HuH-7 (cell line): ENCODE measurements at regions not wholly inside any gene's neighbourhood (a gene's known extent, or its start where the extent isn't known, plus 50 kb on each side); places are given as distances from the start of the nearest gene placed in this dataset.

Experiments used
- DNase-seq: peaks from one replicate; pipeline ENCODE4 v3.0.0; 2011; ENCODE audit warnings: low spot score

DNA sequence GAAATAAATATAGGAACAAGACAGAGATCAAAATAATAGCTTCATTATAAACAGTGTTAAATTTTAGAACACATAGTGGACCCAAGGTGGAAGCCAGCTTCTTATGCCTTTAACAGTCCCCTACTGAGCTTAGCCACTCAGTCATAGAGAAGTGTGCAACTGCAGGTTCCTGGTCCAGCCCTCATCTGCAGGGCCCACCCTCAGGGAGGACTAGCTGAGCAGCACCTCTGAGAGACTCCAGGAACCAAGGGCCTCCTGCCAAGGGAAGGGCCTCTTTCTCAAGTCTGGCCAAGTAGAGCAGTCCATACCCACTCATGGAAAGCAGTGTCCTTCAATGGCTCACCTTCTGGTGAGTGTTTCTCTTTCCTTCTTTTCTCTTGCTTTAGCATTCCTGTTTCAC, 173.7 kb upstream of the PRPS1L1 start:
- no peak for DNase-seq

DNA sequence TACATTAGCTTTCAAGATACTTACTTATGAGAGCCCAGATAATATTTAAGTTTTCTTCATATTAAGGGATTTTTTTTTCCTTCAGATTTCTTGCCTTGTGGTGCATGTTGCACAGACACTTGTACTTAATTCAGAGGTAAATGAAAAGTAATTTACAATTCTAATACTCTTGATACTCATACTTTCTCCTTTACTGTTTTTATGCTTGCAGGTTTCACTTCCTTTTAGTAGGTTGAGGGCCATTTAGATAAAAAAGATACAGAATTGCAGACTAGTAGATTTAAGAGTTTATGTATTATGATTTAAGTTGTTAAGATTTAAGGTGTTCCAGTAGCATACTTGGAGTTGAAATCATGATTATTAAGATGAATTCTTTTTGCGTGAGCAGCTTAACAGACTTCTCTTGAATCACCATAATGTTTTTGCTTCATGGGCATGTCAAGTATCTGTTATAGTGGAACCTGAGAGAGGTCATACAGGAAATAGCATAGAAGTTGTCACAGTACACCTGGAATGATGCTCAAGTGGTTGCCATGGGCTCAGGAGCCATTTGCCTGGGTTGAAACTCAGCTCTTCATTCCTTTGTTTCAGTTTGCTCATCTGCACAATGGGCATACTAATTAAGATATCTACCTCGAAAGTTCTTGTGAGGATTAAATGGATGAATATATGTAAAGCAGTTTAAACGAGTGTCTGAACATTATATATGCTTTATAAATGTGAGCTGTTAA, 174.8 kb upstream of the PRPS1L1 start:
- DNase-seq, result no peak

DNA sequence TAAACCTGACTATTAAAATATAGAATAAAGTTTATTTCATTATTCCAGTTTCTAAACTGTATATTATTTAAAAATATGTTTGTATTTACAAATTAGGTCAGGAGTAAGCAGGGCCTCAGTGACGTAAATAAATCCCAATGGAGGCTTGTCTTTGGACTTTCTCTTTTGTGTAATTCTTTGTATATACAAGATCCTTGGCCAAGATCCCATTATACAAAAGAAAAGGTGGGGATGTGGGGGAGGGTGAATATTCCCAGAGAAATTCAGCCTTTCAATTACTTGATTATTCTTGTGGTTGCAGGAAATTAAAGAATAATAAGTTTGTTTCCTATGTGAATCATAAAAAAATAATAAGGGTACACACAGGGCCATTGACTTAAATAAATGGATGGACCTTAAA, 178.7 kb upstream of the PRPS1L1 start:
- no peak for DNase-seq

DNA sequence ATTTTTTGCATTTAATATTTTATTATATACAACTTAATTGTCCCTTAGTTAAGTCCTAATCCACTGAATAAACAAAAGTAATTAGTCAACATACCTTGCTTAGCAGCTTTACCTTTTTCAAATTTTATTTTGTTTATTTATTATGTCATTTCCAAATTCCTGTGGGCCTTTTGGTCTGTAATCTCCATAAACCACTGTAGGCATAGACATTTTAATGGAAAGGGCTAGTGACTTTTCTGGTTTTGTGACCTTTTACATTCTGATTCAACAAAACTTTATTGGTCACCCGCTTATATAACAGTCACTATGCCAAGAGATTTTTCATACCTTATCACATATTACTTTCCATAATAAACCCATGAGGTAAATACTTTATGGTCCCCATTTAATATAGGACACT, 181.3 kb upstream of the PRPS1L1 start:
- no peak for DNase-seq

DNA sequence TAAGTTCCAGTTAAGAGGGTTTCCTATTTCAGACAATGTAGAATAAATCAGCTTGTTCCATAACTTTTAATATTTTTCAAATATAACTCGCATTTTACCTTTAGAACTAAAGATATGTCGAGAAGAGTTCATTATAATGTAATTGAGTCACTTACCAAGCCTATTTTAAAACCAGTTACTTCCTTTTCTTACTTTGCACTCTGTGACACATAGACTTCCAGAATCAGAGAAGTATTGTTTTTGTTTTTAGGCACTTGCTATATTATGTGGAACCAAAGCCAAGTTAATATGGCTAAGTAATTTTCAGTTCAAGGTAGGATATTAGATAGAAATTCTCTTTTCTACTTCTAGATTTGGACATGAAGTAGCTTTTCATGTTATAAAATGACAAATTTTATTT, 182.7 kb upstream of the PRPS1L1 start:
- DNase-seq, result no peak

DNA sequence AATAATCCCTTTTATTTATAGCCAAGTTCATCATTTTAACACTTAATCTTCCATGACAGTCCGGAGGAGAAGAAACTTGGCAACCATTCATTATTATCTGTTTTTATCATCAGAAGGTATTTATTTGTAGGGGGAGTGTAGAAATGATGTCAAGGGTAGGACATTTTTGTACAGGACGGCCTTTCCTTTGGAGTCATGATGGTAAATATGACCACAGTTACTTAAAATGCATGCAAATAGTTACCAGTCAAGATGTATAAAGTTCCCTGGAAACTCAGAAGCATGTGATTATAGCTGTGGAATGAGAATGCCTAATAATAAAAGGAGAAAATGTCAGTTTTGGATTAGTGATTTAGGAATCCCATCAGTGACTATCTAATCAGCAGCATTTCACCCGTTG, 183.1 kb upstream of the PRPS1L1 start:
- no peak for DNase-seq

DNA sequence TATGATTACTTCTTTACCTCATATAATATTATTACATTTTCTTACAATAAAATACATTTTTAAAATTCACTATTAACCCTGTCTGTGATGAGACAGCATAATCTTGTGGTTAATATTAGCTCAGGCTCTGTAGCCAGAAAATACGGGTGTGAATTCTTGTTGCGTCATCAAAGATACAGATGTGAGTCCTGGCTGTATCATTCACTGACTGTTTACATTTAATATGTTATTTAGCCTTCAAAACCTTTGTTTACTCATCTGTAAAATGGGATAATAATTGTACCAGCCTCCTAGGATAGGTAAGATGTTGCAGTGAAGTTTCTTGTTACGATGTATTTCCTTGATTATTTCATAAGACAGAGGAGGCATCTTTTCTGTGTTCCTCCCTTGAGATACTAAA, 184.7 kb upstream of the PRPS1L1 start:
- DNase-seq, result no peak

DNA sequence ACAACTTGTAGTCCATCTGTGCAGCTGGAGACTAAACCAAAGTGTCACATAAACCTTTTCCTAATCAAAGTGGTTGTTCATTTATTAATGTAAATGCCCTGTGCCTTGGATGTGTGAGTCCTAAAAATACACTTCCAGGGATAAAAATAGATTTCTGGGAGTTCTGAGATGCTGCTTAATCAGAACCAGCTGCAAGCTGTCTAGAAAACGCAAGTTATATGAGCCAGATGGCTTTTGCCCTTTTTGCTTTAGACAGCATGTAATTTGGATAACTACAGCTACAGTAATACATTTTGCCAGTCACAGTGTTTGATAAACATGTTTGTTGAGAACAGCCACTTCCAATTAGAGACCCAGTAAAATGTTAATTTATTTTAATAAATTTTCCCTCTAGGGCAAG, 185.1 kb upstream of the PRPS1L1 start:
- DNase-seq, result no peak

DNA sequence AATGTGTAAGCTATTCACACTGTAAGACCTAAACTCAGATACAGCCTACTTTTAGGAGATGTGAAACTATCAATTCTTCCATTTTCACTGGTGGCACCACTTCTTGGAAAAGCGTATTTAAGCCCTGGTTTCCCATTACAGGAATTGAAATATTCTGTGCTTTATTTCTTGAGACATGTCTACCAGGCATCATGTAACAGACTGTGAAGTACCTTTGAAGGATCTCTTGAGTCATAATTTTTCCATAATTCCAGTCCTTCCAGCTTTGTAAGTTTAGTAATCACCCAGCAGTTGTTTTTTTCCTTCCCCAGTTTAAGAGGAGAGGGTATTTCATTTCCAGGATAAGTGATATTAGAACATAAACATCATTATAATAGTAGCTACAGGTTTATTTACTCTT, 186.0 kb upstream of the PRPS1L1 start:
- no peak for DNase-seq

DNA sequence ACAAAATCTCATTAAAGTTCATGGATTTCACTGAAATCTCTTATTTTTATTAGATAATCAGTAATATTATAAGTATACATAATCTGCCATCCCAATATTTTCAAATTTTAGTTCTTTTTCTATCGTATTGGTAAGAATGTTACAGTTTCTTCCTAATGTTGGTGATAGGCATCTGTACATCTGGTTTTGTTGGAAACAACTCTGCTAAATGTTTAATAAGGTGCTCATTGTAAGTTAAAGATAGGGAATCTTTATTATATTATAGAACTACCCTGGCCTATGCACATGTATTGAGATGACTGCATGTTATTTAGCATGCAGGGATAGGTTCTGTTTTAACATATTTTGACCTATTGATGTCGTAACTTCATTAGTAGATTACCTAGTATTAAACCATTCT, 188.6 kb upstream of the PRPS1L1 start:
- DNase-seq, result no peak

DNA sequence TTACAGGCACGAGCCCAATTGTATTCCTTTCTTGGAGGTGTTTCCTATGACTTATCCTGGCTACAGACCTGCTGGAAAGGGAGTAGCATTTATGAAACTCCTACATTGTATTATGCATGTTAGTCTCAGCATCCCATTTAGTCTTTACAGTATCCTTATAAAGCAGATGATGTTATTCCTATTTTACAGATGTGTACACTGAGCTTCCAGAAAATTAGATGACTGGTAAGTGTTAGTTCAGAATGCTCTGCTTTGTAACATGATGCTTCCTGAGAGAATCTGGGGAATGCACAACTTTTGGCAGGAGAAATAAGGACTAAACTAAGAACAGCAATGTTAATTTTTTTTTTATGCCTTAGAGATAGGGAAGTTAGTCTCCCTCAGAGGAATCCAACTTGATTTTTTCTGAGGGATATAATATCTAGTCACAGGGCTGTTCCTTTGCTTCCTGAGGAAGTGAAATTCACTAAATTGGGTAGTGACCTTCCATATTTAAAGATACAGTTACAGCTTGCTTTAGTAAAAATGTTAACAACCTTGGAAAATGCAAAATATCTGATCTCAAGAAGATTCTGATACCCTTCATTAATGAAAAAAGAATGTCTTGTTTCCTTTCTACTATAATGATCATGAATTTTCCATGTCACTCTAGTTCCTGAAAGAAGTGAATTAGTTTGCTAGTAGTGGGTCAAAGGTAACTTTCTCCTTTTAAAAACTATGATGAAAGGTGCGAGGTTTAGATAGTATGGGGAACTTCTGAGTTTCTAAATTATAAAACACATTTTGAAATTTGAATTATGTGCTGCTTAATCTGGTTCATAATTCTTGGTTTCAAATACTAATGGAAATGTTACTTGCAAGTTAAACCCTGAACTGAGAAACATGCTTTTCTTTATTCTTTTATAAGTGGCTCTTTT, 194.0 kb upstream of the PRPS1L1 start:
- DNase-seq, result no peak

DNA sequence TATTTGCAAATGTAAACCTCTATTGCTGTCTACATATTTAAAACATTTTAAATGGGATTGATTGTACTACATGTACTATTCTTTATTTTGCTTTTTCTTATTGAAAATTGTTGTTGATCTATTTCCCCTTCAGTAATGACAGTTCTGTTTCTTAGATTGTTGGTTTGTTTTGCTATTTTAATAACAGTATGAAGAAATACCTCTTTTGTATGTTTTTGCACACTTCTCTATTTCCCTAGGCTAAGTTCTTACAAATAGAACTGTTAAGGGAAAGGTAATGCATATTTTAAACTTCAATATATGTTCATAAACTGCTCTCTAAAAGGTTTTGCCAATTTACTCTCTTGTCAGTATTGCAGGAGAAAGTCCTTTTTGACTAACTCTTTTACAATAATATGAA, 195.0 kb upstream of the PRPS1L1 start:
- DNase-seq, result no peak

DNA sequence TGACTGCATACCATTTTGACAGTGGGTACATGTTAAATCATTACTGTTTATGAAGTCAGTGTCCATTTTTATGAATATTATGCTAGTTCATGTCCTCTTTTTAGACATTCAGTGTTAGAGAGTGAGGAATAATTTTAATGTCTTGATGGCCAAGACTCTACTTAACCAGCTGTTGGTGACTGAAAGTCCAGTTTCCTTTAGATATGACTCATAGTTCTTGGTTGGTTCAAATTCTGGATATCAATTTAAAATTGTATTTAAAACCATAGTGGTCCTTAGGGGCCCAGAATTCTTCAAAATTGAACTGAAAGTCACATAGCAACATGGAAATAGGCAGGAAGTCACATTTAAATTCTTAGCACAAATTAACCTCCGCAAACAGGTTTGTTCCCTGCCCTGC, 196.5 kb upstream of the PRPS1L1 start:
- DNase-seq, result no peak

DNA sequence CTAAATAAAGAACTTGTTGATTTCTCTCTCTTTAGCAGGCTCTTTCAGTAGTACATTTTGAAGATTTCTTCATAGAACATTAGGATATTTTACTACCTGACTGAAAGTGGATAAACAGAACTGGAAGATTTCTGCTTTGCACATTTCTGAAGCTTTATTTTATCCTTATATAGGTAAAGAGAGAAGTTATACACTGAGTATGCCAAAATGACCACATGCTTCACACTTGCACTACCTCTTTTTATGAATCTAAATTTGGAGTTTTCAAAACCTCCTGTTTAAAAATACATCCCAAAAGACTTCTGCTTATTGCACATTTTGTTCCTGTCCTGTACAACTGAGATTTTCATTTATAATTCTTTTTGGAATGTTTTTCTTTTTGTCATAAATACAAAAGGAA, 197.4 kb upstream of the PRPS1L1 start:
- no peak for DNase-seq

DNA sequence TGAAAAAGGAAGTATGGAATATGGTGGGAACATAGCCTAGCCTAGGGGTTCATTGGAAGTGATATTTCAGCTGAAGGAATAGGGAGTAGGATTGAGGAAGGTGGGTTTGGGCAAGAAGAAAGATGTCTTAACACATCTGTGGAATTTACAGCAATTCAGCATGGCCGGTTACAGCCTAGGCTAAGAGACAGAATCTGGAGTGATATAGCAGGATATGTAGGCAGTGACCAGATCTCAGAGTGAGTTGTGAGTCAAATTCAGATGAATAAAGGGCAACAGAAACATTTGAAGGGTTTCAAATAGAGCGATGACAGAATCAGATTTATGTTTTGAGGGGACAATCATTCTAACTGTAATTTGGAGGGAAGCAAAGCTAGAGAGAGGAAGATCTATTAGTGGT, 199.0 kb upstream of the PRPS1L1 start:
- no peak for DNase-seq

DNA sequence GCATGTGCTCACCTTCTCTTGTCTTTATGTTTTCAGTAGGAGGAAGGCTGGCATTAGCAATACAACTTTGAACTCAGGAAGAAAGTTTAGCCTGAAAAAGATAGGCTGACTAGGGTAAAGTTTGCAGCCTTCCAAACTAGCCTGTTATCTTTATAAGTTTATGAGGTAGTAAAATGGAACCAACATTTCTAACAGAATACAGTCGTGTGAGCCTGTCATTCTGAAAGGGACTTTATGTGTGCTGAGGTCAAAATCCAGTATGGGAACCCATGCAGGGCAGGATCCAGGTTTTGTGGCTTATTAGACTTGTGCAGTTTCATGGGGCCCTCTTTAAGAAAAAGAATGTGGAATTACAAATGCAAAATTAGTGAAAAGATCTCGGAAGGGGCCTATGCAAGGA, 201.0 kb upstream of the PRPS1L1 start:
- DNase-seq, result peak; percentile 47

DNA sequence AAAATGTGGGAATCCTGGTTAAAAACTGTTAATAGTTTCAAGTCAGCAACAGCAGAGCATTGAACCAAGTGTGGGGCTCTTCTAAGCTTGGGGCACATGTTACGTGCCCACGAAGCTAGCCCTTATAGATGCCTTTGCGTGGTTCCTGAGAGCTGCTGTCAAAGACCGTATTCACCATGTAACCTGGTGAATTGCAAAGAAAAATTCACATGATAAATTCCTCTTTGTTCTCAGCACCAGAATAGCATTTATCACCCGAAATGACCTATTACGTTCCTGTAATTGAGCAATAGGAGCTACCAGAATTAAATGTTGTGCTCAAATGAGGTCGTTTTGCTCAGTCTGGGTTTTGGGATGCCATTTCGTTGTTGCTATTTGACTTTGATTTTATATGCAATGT, 202.6 kb upstream of the PRPS1L1 start:
- no peak for DNase-seq

DNA sequence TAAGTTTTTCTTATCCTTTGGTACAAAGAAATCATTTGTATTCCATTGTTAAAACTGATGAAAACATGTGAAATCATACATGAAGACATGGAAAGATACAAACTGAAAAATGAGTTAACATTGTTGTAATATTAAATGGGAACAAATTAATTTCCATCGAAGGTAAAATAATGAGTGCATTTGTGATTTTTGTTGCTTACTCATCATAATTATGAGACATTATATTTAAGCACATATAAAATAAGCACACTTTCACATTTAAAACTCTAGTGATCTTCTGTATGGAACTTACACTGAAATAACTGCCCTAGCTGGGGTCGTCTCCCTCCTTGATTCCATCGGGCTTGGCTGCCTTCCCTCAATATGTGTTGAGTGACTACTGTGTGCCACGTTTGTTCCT, 204.2 kb upstream of the PRPS1L1 start:
- DNase-seq, result no peak

DNA sequence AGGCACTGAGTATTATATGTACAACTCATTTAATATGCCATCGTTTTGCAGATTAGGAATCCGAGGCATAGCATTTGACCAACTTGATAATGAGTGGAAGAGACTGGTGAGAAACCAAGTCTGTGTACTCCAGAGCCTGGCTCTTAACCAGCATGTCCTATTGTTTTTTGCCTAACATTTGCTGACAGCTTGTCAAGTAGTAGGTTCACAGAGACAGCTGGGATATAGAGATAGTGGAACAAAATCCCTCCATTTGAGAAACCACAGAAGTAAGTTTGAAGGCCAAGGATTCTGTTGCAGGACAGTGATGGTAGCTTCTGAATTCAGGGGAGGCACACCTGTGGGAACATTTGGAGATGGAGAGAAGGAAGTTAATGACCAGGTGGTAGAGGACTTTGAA, 206.9 kb upstream of the PRPS1L1 start:
- DNase-seq, result no peak

DNA sequence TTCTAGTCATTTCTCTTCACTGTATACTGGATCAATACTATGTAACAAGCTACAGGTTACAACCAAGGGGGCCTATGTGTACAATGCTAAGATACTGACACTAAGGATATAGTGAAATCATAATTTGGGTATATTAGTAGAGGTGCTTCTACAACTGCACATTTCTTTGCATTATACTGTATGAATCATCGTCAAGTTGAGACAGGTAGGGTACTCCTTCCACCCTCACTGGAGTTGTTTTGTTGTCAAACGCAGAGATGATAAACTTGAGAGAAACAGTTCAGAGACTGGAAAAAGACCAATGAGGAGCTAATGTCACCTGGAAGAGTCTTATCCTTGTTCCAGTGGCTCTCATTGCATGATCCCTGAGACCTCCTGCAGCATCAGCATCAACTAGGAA, 208.2 kb upstream of the PRPS1L1 start:
- DNase-seq, result no peak

DNA sequence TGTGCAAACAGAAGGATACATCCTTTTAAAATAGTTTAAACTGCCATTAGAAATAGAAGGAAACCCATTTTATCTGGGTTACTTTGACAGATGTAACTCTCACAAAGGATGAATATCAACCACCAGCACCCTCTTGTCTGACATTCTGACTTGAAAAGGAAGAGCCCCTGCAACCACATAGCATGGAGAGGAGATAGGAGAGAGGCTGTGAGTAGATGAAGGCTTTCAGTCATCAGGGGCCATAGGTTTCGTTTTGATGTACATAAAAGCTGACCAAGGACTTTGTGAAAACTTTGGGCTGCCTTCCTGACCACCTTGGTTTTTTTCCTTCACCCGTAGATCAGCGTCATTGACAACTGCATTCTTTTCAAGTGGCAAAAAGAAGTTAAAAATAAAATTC, 211.6 kb upstream of the PRPS1L1 start:
- no peak for DNase-seq

DNA sequence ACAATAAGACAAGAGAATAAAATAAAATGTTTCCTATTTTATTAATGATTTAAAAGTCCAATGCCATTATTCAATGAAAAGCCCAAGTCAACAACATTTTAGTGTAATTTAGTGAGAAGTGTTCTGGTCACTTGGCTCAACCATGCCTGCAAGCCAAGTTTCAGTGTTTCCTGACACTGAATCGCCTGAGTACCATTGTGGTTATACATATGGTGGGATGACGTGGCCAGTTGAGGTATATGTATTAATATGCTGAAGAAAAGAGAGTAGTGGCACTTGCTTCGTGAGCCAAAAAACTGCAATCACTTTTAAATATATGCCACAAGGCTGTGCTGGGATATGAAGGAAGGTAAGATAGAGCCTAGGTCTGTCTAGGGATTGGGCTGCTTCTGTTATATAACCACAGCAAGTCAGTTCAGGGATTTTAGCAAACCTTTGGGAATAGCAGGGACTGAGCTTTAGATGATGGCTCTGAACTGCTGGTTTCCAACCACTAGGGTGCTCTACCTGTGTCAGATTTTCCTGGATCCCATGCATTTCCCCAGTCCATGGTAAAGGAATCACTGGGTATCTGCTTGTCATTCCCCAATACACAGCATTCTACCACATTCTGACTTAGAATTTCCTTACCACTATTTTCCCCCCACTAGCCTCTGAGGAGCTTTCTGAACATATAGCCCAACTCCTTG, 214.0 kb upstream of the PRPS1L1 start:
- DNase-seq, result peak; percentile 12

DNA sequence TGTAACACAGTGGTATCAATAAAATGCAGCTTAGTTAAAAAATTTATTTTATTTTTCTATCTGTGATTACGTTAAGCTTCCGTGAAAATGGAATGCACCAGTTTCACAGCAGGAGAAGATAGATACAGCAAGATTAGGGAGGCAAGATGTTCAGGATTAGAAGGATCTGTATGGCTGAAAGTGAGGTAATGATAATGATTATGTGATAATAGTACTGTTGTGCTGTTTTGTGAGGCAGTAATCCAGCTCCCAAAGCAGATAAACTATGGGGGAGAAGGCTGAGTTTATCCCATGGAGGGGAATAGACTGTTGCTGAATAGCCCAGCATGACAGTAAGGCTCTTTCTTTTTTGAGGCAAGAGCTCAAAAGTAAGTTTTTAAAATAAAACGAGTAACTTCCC, 216.1 kb upstream of the PRPS1L1 start:
- no peak for DNase-seq
